Mesothelial cell of epicardium (in vitro differentiated cells): ENCODE measurements at regions not wholly inside any gene's neighbourhood (a gene's known extent, or its start where the extent isn't known, plus 50 kb on each side); places are given as distances from the start of the nearest gene placed in this dataset.

ENCODE experiments used
- DNase-seq, 2 experiments: peaks; one replicate each; pipeline ENCODE4 v3.0.0; 2021; ENCODE audit warnings: low spot score in 2 of 2; ENCODE audit not compliant: unreplicated experiment in 2 of 2
- H3K27ac Mint-ChIP-seq: 2 replicates; pipeline ENCODE4 v1.8.0; 2021; ENCODE audit warnings: mixed read lengths
- H3K27me3 Mint-ChIP-seq: 2 replicates; pipeline ENCODE4 v1.8.0; 2021; ENCODE audit warnings: low read depth, mixed read lengths
- H3K36me3 Mint-ChIP-seq: 2 replicates; pipeline ENCODE4 v1.8.0; 2021; ENCODE audit warnings: mixed read lengths
- H3K4me1 Mint-ChIP-seq: 2 replicates; pipeline ENCODE4 v1.8.0; 2021; ENCODE audit warnings: mixed read lengths
- H3K4me3 Mint-ChIP-seq: 2 replicates; pipeline ENCODE4 v1.8.0; 2021; ENCODE audit warnings: mild to moderate bottlenecking, moderate library complexity, mixed read lengths
- H3K9me3 Mint-ChIP-seq: 2 replicates; pipeline ENCODE4 v1.8.0; 2021; ENCODE audit warnings: mixed read lengths
- CTCF ChIP-seq: fragments of 200-600 bp; sonication (generic); IDR thresholded peaks from one replicate; pipeline ENCODE4 v1.5.0; 2021; ENCODE audit warnings: antibody characterized with exemption; ENCODE audit not compliant: unreplicated experiment

- Mint-ChIP-seq H3K27ac (no peak overlapping the region), H3K27me3 (peaks cover 2% of the 10 kb centered on the region), H3K4me1 (no peaks in the 10 kb centered on the region), H3K9me3 (peaks cover 10% of the 10 kb centered on the region), H3K4me3 (no peak overlapping the region), H3K36me3 (no peaks in the 10 kb centered on the region)
- TF ChIP-seq CTCF = no peak
- no peak for DNase-seq
Measured at GRCh38 chr22:48333816-48334735, 1493.6 kb downstream of the BRD1 start.

GRCh38 chr22:48333323-48333763 is 1494.3 kb downstream of the BRD1 start:
- DNase-seq = no peak
- Mint-ChIP-seq H3K4me1 (no peaks in the 10 kb centered on the region), H3K27ac (no peak overlapping the region), H3K4me3 (no peak overlapping the region), H3K27me3 (no peaks in the 10 kb centered on the region), H3K36me3 (no peaks in the 10 kb centered on the region), H3K9me3 (peaks cover 16% of the 10 kb centered on the region)
- no peak for TF ChIP-seq CTCF

DNA sequence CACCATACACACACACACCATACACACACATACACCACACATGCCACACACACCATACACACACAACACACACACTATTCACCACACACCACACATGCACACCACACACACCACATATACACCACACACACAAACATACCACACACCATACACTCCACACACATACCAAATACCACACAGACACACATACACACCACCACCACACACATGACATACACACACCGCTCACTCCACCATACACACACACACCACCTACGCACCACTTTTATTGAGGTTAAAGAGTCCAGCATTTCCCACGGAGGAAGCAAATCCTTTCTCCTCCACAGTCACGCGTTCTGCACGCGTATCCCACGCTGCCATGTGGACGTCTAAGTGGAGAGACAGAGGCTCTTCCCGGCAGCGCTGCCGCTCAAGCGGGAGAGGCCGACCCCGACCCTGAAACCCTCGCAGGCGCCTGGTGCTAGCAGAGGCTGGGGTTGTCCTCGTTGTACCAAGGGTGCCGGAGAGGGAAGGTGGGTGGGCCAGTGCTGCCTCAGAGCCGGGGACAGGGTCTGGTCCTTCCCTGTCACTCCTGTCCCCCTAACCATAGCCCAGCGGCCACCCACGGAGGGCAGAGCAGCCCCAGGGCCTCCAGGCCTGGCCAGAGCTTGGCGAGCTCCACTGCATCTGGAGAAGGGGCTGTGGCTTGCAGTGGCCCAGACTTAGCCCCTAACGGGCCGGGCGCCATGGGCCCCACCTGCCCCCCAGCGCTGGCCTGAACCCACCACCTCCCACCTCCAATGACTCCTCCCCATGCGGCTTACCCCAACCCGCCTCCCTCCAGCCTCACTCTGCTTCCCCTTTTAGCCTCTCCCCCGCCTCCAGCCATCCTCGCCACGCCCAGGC is 1495.0 kb downstream of the BRD1 start:
- no peak for TF ChIP-seq CTCF
- no peak overlapping the region for H3K27ac Mint-ChIP-seq
- no peaks in the 10 kb centered on the region for H3K36me3 Mint-ChIP-seq
- peaks cover 22% of the 10 kb centered on the region for H3K9me3 Mint-ChIP-seq
- no peak overlapping the region for H3K4me3 Mint-ChIP-seq
- no peaks in the 10 kb centered on the region for H3K4me1 Mint-ChIP-seq
- no peaks in the 10 kb centered on the region for H3K27me3 Mint-ChIP-seq
- DNase-seq = no peak

DNA sequence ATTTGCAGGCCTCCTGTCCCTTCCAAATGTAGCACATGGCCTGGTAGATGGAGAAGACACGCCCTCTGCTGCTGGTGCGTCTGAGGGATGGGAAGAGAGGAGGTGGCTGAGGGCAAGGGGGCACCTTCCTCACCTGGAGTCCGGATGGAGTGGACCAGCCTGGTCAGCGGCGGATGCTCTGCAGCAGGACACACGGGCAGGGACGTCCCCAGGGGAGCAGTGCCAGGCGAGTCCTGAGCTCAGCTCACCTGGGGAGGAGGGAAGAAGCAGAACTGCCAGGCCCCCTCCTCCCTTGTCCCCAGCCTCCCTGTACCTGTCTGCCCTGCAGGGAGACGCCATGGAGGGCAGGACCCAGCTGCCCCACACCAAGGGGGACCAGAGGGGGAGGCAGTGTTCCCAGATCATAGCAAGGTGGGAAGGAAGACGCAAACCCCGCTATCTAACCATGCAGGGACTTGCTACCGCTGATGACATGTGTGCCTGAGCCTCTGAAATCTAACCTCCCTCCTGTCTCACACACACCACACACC is 1495.9 kb downstream of the BRD1 start:
- no peak overlapping the region for H3K27ac Mint-ChIP-seq
- no peak for TF ChIP-seq CTCF
- no peak overlapping the region for H3K4me3 Mint-ChIP-seq
- H3K4me1 Mint-ChIP-seq = no peaks in the 10 kb centered on the region
- no peaks in the 10 kb centered on the region for H3K36me3 Mint-ChIP-seq
- peaks cover 25% of the 10 kb centered on the region for H3K9me3 Mint-ChIP-seq
- no peaks in the 10 kb centered on the region for H3K27me3 Mint-ChIP-seq
- DNase-seq = no peak

DNA sequence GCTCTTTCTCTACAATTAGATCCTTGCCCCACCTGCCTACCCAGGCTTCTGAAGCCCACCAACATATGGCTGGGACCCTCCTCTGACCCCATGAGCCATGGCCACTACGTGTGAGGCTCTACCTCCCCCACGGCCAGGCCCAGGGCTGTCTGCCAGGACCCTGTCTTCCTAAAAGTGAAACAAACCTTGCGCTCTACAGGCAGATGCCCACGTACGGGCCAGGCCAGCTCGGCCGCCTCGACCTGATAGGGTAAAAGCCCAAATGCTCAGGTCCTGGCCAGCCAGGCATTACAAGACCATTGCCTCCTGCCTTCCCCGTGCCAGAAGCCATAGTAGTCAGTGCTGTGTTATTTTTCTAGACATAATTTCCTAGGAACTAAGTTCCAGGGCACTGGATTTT is 1496.4 kb downstream of the BRD1 start:
- no peaks in the 10 kb centered on the region for H3K4me1 Mint-ChIP-seq
- DNase-seq = no peak
- no peaks in the 10 kb centered on the region for H3K36me3 Mint-ChIP-seq
- H3K27ac Mint-ChIP-seq = no peak overlapping the region
- TF ChIP-seq CTCF = no peak
- no peaks in the 10 kb centered on the region for H3K27me3 Mint-ChIP-seq
- peaks cover 28% of the 10 kb centered on the region for H3K9me3 Mint-ChIP-seq
- H3K4me3 Mint-ChIP-seq = no peak overlapping the region
